ENCODE measurements at regions not wholly inside any gene's neighbourhood (a gene's known extent, or its start where the extent isn't known, plus 50 kb on each side); places are given as distances from the start of the nearest gene placed in this dataset.

DNA sequence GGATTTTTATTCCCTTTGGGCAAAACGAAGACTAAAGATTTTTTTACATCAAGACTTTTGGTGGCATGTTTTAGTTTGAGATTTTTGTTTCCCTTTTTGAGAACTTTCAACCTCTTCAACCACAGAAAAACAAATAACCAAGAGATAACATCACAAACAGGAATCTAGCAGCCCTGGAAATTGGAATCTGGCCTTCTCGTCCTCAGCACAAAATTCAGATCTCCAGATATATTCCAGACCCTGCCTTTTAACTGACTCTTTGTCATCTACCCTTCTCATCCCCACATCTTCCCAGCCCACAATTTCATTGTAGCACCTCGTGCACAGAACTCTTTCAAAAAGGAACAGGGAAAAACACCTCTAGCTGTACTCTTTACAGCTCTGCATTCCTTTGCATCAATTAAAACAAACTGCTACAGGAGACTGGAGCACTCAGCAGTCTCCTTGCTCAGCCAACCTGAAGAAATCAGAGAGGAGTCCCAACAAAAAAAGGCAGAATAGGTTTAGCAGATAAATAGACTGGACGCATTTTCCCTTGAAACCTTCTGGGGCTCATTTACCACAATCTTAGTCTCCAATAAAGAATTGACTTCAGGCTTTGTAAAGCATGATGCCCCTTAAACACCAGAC lies 251.0 kb downstream of the TTLL7 start:
- TF ChIP-seq, protein P1, sequence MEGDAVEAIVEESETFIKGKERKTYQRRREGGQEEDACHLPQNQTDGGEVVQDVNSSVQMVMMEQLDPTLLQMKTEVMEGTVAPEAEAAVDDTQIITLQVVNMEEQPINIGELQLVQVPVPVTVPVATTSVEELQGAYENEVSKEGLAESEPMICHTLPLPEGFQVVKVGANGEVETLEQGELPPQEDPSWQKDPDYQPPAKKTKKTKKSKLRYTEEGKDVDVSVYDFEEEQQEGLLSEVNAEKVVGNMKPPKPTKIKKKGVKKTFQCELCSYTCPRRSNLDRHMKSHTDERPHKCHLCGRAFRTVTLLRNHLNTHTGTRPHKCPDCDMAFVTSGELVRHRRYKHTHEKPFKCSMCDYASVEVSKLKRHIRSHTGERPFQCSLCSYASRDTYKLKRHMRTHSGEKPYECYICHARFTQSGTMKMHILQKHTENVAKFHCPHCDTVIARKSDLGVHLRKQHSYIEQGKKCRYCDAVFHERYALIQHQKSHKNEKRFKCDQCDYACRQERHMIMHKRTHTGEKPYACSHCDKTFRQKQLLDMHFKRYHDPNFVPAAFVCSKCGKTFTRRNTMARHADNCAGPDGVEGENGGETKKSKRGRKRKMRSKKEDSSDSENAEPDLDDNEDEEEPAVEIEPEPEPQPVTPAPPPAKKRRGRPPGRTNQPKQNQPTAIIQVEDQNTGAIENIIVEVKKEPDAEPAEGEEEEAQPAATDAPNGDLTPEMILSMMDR (conservative IDR thresholded peaks at IDR 0.05): no peak
- TF ChIP-seq ZFX (IDR thresholded peaks at IDR 0.05): no peak

Measured in C4-2B (cell line).